ENCODE measurements at regions not wholly inside any gene's neighbourhood (a gene's known extent, or its start where the extent isn't known, plus 50 kb on each side); places are given as distances from the start of the nearest gene placed in this dataset.

DNA sequence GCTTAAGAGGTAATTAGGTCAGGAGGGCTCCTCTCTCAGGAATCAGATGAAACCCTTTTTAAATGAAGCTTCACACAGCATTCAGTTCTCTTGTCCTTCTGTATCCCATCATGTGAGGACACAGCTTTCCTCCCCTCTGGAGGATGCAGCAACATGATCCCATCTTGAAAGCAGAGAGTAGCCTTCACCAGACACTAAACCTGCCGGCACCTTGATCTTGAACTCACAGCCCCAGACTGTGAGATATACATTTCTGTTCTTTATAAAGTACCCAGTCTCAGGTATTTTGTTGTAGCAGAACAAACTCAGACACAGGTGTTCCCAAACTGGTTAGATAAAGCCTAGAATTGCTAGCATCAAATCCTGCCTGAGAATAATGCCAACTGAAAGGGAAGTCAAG is 83.7 kb upstream of the PRICKLE2 start:
- DNase-seq, result no peak

DNA sequence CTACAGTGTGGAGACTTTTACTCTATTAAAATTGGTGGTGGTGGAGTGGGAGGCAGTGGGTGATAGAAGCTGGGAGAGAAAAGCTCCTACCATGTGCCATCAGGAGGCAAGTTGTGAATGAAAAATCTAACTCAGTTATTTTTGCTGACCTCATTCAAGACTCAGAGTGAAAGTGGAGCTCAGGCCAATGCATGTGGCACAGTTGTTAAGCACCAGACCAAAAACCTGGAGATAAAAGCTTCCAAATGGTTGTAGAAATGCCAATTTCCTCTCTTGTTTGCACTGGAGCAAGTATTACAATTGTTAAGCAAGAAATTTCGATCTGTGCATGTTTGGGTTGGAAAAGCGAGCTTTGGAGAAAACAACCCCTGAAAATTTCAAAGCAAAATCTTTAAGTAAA is 81.5 kb upstream of the PRICKLE2 start:
- no peak for DNase-seq

- no peak for DNase-seq
Observed at GRCh38 chr3:64305731-64306130, 80.5 kb upstream of the PRICKLE2 start.

GRCh38 chr3:64304828-64305410 is 79.7 kb upstream of the PRICKLE2 start:
- no peak for DNase-seq

- DNase-seq, result no peak
Observed at GRCh38 chr3:64303881-64304280, 78.6 kb upstream of the PRICKLE2 start.

GRCh38 chr3:64303401-64303800 is 78.1 kb upstream of the PRICKLE2 start:
- no peak for DNase-seq

DNA sequence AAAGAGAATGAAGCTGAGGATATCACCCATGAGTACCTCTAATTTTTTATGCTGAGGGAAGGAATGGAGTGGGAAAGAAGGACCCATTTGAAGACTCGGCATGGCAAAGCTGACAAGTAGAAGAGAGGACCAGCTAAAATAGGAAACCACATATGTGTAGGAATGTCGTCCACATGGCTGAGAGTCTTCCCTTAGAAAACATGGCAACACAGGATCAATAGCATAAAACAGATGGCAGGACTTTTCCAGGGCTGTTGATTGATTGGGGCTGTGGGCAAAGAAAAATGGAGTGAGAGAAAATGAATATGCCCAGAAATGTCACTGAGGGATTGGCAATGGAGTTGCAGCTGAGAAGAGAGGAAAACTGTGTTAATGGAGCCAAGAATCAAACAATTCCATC is 76.2 kb upstream of the PRICKLE2 start:
- no peak for DNase-seq

DNA sequence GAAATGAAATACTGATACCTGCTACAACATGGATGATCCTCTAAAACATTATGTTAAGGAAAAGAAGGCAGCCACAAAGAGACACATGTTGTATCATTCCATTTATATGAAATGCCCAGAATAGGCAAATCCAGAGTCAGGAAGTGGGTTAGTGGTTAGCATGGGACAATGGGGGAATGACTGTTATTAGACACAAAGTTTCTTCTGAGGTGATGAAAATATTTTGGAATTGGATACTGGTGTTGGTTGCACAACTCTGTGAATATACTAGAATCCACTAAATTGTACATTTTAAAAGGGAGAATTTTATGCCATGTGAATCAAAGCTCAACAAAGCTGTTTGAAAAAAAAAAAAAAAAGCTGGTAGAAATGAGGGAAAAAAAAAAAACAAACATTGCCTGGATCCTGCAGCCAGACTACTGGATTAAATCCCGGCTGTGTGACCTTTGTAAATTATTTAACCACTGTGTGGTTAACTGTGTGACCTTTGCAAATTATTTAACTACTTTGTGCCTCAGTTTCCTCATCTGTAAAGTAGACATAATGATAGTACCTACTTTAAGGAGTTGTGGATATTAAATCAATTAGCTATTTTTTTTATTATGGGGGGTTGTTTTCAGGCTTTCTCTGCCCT is 75.6 kb upstream of the PRICKLE2 start:
- DNase-seq, result no peak

DNA sequence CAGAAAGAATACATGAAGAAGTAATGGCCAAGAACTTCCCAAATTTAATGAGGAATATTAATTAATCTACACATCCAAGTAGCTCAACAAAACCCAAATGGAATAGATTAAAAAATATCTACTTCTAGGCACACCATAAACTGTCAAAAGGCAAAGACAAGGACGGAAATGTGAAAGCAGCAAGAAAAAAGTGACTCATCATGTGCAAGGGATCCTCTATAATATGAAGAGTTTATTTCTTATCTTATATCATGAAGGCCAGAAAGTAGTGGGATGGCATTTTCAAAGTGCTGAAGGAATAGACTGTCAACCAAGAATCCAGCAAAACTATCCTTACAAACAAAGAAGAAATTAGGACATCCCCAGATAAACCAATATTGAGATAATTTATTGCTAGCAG is 73.9 kb upstream of the PRICKLE2 start:
- no peak for DNase-seq

GRCh38 chr3:64297563-64297962 is 72.3 kb upstream of the PRICKLE2 start:
- no peak for DNase-seq

- no peak for DNase-seq
Observed at GRCh38 chr3:64295594-64295993, 70.3 kb upstream of the PRICKLE2 start.

- DNase-seq, result no peak
Observed at GRCh38 chr3:64294771-64295170, 69.5 kb upstream of the PRICKLE2 start.

GRCh38 chr3:64293121-64293520 is 67.9 kb upstream of the PRICKLE2 start:
- DNase-seq, result no peak

DNA sequence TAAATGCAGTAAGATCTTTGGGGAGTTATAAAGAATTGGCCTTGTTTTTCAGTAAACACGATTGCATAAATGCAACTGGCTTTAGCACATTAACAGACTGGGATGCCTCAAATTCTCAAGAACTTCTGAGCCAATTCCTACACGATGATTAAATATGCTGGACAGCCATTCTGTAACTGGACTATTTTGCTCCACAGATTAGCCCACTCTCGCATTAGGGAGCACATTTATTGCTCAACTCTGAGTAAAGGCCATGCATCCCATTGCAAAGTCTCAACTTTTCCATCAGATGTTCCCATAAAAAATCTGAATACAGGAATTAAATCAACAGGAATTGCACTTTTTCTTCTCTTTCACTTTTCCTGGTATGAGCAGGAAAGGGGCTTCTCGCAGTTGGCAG is 66.7 kb upstream of the PRICKLE2 start:
- no peak for DNase-seq

DNA sequence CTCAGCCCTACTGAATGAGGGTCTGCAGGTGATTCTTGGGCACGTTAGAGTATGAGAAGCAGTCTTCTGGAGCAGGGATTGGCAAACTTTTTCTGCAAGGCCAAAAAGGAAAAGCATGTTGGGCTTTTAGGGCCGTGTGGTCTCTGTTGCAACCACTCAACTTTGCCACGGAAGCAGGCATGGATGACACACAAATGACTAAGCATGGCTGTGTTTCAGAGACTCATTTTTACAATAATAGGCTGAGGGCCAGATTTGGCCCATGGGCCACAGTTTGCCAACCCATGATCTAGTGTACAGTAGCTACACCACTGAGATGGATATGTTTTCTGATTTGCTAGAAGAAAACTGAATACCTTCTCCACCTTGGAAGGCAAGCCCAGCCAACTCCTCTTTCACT is 66.1 kb upstream of the PRICKLE2 start:
- DNase-seq, result no peak

GRCh38 chr3:64290864-64291263 is 65.6 kb upstream of the PRICKLE2 start:
- DNase-seq, result no peak

DNA sequence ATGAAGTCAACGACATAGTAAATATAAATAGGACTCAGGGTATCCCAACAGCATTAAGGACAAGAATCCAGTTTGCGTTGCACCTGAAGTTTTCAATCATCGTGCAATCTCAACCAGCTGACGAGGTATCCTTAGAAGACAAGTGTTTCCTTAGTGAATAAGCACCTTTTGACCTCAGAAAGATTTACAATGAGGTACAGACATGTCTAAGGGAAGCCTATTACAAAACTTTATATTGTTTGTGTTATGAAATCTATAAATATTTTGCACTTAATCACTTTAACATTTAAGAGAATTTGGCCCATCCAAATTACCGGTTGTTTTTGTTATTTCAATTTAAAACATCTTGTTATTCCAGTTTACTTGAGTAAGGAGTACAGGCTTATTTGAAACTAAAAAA is 64.9 kb upstream of the PRICKLE2 start:
- no peak for DNase-seq

- DNase-seq, result no peak
Observed at GRCh38 chr3:64289622-64290021, 64.4 kb upstream of the PRICKLE2 start.

- no peak for DNase-seq
Observed at GRCh38 chr3:64278625-64279024, 53.4 kb upstream of the PRICKLE2 start.

GRCh38 chr3:64276131-64276530 is 50.9 kb upstream of the PRICKLE2 start:
- no peak for DNase-seq
